ENCODE measurements at regions not wholly inside any gene's neighbourhood (a gene's known extent, or its start where the extent isn't known, plus 50 kb on each side); places are given as distances from the start of the nearest gene placed in this dataset.

DNA sequence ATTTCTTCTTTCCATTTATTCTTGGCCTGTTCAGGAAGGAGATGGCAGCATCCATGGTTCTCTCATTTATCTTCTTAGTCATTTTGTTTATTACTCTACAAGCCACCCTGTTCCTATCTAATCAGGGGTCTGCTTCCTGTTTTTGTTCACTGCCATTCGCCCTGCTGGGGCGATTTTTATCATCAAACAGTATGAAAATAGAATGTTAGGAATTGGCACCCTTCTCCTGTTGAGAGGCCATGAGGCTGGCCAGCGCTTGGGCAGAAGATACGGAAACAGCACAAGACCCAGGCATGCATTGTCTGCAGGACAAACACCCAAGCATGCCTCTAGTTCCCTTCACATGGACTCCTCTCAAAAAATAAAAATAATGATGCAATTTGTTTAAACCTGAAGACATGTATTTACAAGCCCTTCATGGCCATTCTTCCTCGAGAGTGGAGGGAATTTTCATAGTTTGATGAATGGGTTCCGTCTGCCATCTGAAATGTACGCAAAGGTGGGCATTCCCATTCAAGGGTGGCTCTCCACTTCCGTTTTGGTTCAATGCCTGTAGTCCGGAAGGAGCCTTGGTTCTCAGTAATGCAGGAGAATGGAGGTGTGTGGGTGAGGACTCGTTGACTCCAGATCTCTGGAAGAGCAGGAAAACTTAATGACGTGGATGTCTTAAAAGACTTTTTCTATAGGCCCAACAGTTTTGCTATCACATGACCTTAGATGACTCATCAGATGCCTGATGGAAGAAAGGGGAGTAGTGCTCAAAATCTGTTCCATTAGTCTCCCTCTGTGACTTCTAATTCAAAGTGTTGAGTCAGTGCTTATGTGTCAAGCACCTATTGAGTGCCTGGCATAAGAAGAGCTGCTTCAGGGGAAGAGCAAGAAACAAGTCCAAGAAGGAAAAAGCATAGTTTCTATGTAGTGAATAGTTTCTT is 252.4 kb upstream of the TBX3 start (continued):
- peak; percentile 55 for TF ChIP-seq MAFG (tag; conservative IDR thresholded peaks at IDR 0.05)
- no peak for TF ChIP-seq TGIF2 (CRISPR knock-in tag; IDR thresholded peaks at IDR 0.05)
- TF ChIP-seq FOXA3 (CRISPR knock-in tag; conservative IDR thresholded peaks at IDR 0.05 in 1 of 2, IDR thresholded peaks at IDR 0.05 in 1 of 2) = no peak
- TF ChIP-seq, protein P1, sequence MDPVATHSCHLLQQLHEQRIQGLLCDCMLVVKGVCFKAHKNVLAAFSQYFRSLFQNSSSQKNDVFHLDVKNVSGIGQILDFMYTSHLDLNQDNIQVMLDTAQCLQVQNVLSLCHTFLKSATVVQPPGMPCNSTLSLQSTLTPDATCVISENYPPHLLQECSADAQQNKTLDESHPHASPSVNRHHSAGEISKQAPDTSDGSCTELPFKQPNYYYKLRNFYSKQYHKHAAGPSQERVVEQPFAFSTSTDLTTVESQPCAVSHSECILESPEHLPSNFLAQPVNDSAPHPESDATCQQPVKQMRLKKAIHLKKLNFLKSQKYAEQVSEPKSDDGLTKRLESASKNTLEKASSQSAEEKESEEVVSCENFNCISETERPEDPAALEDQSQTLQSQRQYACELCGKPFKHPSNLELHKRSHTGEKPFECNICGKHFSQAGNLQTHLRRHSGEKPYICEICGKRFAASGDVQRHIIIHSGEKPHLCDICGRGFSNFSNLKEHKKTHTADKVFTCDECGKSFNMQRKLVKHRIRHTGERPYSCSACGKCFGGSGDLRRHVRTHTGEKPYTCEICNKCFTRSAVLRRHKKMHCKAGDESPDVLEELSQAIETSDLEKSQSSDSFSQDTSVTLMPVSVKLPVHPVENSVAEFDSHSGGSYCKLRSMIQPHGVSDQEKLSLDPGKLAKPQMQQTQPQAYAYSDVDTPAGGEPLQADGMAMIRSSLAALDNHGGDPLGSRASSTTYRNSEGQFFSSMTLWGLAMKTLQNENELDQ (CRISPR knock-in tag; IDR thresholded peaks at IDR 0.05; ENCODE audit: borderline replicate concordance) = no peak
- TF ChIP-seq ZNF584 (CRISPR knock-in tag; IDR thresholded peaks at IDR 0.05; ENCODE audit: low read depth) = 0 out of 2 replicates have a peak, but pooled peaks have one; percentile 5
- no peak for TF ChIP-seq PHB (CRISPR knock-in tag; IDR thresholded peaks at IDR 0.05)
- TF ChIP-seq CHD2 (IDR thresholded peaks at IDR 0.05; ENCODE audit: low read depth, low read length) = no peak
- TF ChIP-seq HSF4 (CRISPR knock-in tag; IDR thresholded peaks at IDR 0.05; ENCODE audit: borderline replicate concordance) = no peak
- no peak for TF ChIP-seq ZNF583 (CRISPR knock-in tag; IDR thresholded peaks at IDR 0.05)
- TF ChIP-seq, protein P2, sequence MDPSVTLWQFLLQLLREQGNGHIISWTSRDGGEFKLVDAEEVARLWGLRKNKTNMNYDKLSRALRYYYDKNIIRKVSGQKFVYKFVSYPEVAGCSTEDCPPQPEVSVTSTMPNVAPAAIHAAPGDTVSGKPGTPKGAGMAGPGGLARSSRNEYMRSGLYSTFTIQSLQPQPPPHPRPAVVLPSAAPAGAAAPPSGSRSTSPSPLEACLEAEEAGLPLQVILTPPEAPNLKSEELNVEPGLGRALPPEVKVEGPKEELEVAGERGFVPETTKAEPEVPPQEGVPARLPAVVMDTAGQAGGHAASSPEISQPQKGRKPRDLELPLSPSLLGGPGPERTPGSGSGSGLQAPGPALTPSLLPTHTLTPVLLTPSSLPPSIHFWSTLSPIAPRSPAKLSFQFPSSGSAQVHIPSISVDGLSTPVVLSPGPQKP (CRISPR knock-in tag; IDR thresholded peaks at IDR 0.05) = no peak
- peak; percentile 79 for TF ChIP-seq FOSL1 (tag; conservative IDR thresholded peaks at IDR 0.05)
- TF ChIP-seq ZNF316 (IDR thresholded peaks at IDR 0.05) = no peak
- TF ChIP-seq SMARCA4 (IDR thresholded peaks at IDR 0.05) = no peak
- TF ChIP-seq ZNF134 (CRISPR knock-in tag; conservative IDR thresholded peaks at IDR 0.05) = no peak
- TF ChIP-seq ZNF696 (CRISPR knock-in tag; conservative IDR thresholded peaks at IDR 0.05) = no peak
- no peak for TF ChIP-seq MIER1 (IDR thresholded peaks at IDR 0.05; ENCODE audit: low read depth)
- no peak for TF ChIP-seq CCAR2 (IDR thresholded peaks at IDR 0.05; ENCODE audit: low read depth, low read length)
- no peak for TF ChIP-seq NFYB (IDR thresholded peaks at IDR 0.05; ENCODE audit: extremely low read depth, insufficient read length)
- peak; percentile 30; the same call in 1 of the 2 replicates for TF ChIP-seq BACH1 (tag; IDR thresholded peaks at IDR 0.05)
- TF ChIP-seq ZNF311 (CRISPR knock-in tag; IDR thresholded peaks at IDR 0.05) = 0 out of 2 replicates have a peak, but pooled peaks have one; percentile 36
- peak; percentile 54; the same call in 1 of the 2 replicates for TF ChIP-seq GABPA (tag; conservative IDR thresholded peaks at IDR 0.05; ENCODE audit: low read depth)
- TF ChIP-seq ZNF589 (CRISPR knock-in tag; IDR thresholded peaks at IDR 0.05; ENCODE audit: low read depth) = peak; percentile 74
- no peak for TF ChIP-seq HEY1 (CRISPR knock-in tag; IDR thresholded peaks at IDR 0.05; ENCODE audit: borderline replicate concordance)
- no peak for TF ChIP-seq ZNF436 (CRISPR knock-in tag; IDR thresholded peaks at IDR 0.05)
- no peak for TF ChIP-seq RBM14 (IDR thresholded peaks at IDR 0.05; ENCODE audit: borderline replicate concordance, insufficient read depth, low read depth, low read length)
- TF ChIP-seq HMG20A (CRISPR knock-in tag; conservative IDR thresholded peaks at IDR 0.05) = no peak
- TF ChIP-seq SIN3A (IDR thresholded peaks at IDR 0.05; ENCODE audit: borderline replicate concordance in 2 of 2, control insufficient read depth in 1 of 2, low read depth in 2 of 2, low read length in 2 of 2) = no peak

Data from K562 (cell line).